OCI-LY3 (cell line): ENCODE measurements at regions not wholly inside any gene's neighbourhood (a gene's known extent, or its start where the extent isn't known, plus 50 kb on each side); places are given as distances from the start of the nearest gene placed in this dataset.

Experiments
- H2AFZ ChIP-seq: fragments of 200-600, 300-600 bp; shearing (Covaris generic); 2 replicates; pipeline ENCODE4 v1.6.0; 2014; ENCODE audit warnings: antibody characterized with exemption, low read depth, low read length
- H3K27ac ChIP-seq: fragments of 200-600, 300-600 bp; sonication (generic); 2 replicates; pipeline ENCODE4 v1.5.1; 2014; ENCODE audit warnings: mild to moderate bottlenecking, low read length, moderate library complexity, mixed read lengths
- H3K27me3 ChIP-seq: fragments of 200-600, 300-600 bp; sonication (generic); 2 replicates; pipeline ENCODE4 v1.6.1; 2014; ENCODE audit warnings: low read depth, low read length, mixed read lengths
- H3K36me3 ChIP-seq: fragments of 200-600, 300-600 bp; sonication (generic); replicated peaks from 2 replicates; pipeline ENCODE3; 2014; ENCODE audit warnings: low read depth, low read length, mixed read lengths
- H3K4me1 ChIP-seq: fragments of 300-600, 200-600 bp; sonication (generic); 2 replicates; pipeline ENCODE4 v1.6.1; 2014; ENCODE audit warnings: low read length, mixed read lengths
- H3K4me2 ChIP-seq: fragments of 200-600, 300-600 bp; sonication (generic); 2 replicates; pipeline ENCODE4 v1.6.1; 2014; ENCODE audit warnings: low read length, mixed read lengths
- H3K4me3 ChIP-seq: fragments of 300-600, 200-600 bp; sonication (generic); 2 replicates; pipeline ENCODE4 v1.5.1; 2014; ENCODE audit warnings: antibody characterized with exemption, mild to moderate bottlenecking, low read length, moderate library complexity
- H3K79me2 ChIP-seq: fragments of 300-600, 200-600 bp; shearing (Covaris generic); 2 replicates; pipeline ENCODE4 v1.6.1; 2014; ENCODE audit warnings: mild to moderate bottlenecking, low read length, mixed read lengths
- H3K9ac ChIP-seq: fragments of 300-600, 200-600 bp; shearing (Covaris generic); 2 replicates; pipeline ENCODE4 v1.6.0; 2014; ENCODE audit warnings: mild to moderate bottlenecking, low read length, moderate library complexity
- H3K9me3 ChIP-seq: fragments of 200-600, 300-600 bp; shearing (Covaris generic); 2 replicates; pipeline ENCODE4 v1.6.1; 2014; ENCODE audit warnings: low read length, mixed read lengths; ENCODE audit not compliant: insufficient read depth
- H4K20me1 ChIP-seq: fragments of 200-600, 300-600 bp; sonication (generic); 2 replicates; pipeline ENCODE4 v1.6.1; 2016; ENCODE audit warnings: low read length, mixed read lengths; ENCODE audit not compliant: insufficient read depth
- CTCF ChIP-seq: fragments of 200-600, 300-600 bp; sonication (generic); IDR thresholded peaks from 2 replicates; pipeline ENCODE4 v1.5.1; 2014; ENCODE audit warnings: antibody characterized with exemption, low read length, low read depth
- EZH2phosphoT487 ChIP-seq: fragments of 200-600 bp; shearing (Covaris generic); IDR thresholded peaks from 2 replicates; pipeline ENCODE4 v1.6.1; 2018; ENCODE audit warnings: antibody characterized with exemption, mixed run types, low read depth

GRCh38 chr19:28785971-28786370 is 427.0 kb downstream of the UQCRFS1 start:
- no peak overlapping the region for H2AFZ ChIP-seq
- H3K27ac ChIP-seq = no peak overlapping the region
- peaks cover 13% of the 10 kb centered on the region; the same call in 1 of the 2 replicates for H3K27me3 ChIP-seq
- H3K36me3 ChIP-seq = no peaks in the 10 kb centered on the region
- no peaks in the 10 kb centered on the region for H4K20me1 ChIP-seq
- no peaks in the 10 kb centered on the region for H3K4me1 ChIP-seq
- H3K9ac ChIP-seq = no peak overlapping the region
- no peaks in the 10 kb centered on the region for H3K79me2 ChIP-seq
- no peak overlapping the region for H3K4me3 ChIP-seq
- TF ChIP-seq EZH2phosphoT487 = no peak
- no peak for TF ChIP-seq CTCF
- H3K9me3 ChIP-seq = peaks cover 17% of the 10 kb centered on the region
- no peak overlapping the region for H3K4me2 ChIP-seq

GRCh38 chr19:28764066-28764465 is 448.9 kb downstream of the UQCRFS1 start:
- Histone ChIP-seq H2AFZ (no peak overlapping the region), H3K4me2 (no peak overlapping the region), H3K4me1 (no peaks in the 10 kb centered on the region), H3K9ac (no peak overlapping the region), H3K27ac (no peak overlapping the region), H3K4me3 (no peak overlapping the region), H3K27me3 (no peaks in the 10 kb centered on the region), H3K9me3 (0 out of 2 replicates have a peak, but pooled peaks cover 6% of the 10 kb centered on the region), H4K20me1 (no peaks in the 10 kb centered on the region), H3K36me3 (no peaks in the 10 kb centered on the region), H3K79me2 (no peaks in the 10 kb centered on the region)
- TF ChIP-seq EZH2phosphoT487 (no peak), CTCF (no peak)

DNA sequence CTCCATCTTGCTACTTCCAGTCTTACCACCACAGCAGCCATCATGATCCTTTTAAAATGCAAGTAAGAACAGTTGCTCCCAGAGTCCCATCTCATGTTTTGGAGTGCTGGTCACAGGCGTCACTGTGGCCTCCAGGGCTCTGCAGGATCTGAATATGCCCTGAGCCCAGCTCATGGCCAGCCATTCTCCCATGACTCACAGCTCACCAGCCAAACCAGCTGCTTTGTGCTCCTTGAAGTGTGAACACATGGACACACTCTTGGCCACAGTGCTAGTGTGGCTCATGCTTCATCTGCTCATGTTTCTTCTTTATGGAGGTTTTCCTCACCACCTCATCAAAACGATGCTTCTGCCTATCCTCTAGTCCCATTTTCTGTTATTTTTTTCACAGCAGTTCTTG is 466.5 kb downstream of the UQCRFS1 start:
- Histone ChIP-seq H3K27ac (no peak overlapping the region), H3K9ac (no peak overlapping the region), H3K27me3 (peaks cover 59% of the 10 kb centered on the region), H3K79me2 (no peaks in the 10 kb centered on the region), H3K36me3 (no peaks in the 10 kb centered on the region), H2AFZ (no peak overlapping the region), H3K4me2 (no peak overlapping the region), H4K20me1 (0 out of 2 replicates have a peak, but pooled peaks cover 2% of the 10 kb centered on the region), H3K4me1 (peaks cover 16% of the 10 kb centered on the region), H3K9me3 (no peaks in the 10 kb centered on the region), H3K4me3 (no peak overlapping the region)
- TF ChIP-seq EZH2phosphoT487 (no peak), CTCF (no peak)

DNA sequence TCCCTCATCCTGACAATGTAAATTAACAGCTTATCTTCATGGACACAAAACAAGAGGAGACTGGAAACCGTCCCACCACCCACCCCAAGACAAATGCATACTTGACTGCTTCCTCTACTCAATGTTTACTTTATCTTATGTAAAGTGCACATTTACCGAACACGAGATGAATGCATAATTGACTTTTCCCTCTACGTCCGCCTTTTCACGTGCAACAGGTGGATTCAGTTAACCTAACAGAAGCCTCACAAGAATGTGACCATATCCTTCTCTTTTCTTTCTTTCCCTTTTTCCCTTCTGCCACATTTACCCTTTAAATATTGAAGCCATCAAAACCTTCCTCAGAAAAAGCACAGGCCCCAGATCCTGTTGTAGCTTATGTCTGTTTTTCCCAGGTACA is 468.0 kb downstream of the UQCRFS1 start:
- no peak for TF ChIP-seq CTCF
- TF ChIP-seq EZH2phosphoT487 = no peak
- Histone ChIP-seq H3K36me3 (no peaks in the 10 kb centered on the region), H3K4me2 (no peak overlapping the region), H3K9ac (no peak overlapping the region), H3K4me1 (peaks cover 16% of the 10 kb centered on the region), H2AFZ (no peak overlapping the region), H3K4me3 (no peak overlapping the region), H4K20me1 (0 out of 2 replicates have a peak, but pooled peaks cover 2% of the 10 kb centered on the region), H3K79me2 (no peaks in the 10 kb centered on the region), H3K9me3 (no peaks in the 10 kb centered on the region), H3K27ac (no peak overlapping the region), H3K27me3 (peaks cover 62% of the 10 kb centered on the region)
